GM19455 (cell line): ENCODE measurements at regions not wholly inside any gene's neighbourhood (a gene's known extent, or its start where the extent isn't known, plus 50 kb on each side); places are given as distances from the start of the nearest gene placed in this dataset.

ENCODE experiments used
- ATAC-seq: cut with Tn5 transposase; IDR thresholded peaks from one replicate; pipeline ENCODE4 v1.9.1; 2021; ENCODE audit not compliant: unreplicated experiment

DNA sequence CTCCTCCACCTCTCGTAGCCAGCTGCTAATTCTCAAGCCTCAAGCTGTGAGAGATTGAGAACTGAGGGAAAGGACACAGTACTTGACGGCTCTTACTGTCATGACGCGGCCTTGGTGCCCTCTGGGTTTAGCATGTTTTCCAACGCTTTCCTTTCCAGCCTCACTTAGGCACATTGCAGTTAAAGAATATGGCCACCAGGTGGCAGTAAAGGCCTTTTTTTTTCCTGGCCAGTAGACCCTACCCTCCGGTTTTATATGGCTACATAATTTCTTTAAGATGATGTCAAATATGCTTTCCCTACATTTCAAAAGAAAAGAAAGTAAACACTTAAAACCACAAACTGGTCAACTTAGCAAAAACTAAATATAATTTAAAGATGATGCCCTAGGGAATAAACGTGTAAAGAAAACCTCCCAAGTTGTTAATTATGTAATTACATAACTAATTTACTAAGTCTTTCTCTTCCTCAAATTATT is 56.8 kb upstream of the PRDX6 start:
- no peak for ATAC-seq

DNA sequence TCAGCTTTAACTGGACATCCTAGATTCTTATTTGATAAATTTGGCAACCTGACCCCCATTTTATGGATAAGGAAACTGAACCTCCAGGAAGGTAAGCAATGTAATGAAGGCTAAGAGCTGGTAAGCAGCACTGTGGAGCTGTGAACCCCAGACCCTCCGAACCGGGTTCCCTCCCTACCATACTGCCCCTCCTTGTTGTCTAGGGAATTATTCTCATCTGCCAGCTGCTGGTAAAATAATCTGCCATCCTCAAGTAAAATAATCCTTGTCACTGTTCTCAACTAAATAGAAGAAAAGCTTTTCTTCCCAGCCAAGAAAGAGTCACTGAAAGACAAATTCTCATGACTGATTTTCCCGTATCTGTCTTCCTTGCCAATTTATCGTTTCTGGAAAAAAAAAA is 55.8 kb upstream of the PRDX6 start:
- ATAC-seq: no peak

DNA sequence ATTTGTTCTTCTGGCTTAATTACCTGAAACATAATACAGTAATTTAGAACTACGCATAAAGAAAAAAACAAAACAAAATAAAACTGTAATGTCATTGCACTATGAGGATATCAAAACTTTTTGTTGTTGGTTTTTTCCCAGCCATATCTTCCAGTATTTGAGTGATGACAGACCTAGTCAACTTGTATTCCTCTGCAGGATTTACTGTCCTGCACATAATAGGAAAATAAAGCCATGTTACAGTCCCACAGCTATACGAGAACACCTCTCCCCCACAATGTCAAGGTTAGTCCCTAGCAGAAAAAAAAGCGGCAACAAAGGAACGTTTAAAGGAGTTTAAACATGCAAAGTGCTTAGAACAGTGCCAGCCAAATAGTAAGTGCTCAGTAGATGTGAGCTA is 55.3 kb upstream of the PRDX6 start:
- no peak for ATAC-seq

DNA sequence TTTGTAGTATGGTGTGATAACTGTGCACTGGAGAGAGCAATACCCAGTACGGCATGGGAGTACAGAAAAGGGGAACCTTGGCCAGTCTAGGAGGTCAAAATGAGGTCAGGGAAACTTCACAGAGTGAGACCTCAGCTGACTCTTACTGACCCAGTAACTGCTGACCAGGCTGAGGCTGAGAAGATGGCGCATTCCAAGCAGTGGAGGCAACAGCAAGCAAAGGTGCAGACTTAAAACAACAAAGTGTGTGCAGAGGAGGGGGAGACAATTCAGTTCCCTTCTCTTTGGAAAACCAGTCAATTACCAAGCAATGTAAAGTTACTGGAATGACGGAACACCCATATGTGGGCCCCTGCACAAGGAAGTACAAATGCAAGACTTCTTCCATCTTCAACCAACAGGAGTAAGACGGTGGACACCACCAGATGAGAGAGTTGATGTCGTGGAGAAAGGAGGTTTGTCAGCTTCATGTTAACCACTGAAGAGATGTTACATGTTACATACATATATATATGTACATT is 54.6 kb upstream of the PRDX6 start:
- no peak for ATAC-seq

DNA sequence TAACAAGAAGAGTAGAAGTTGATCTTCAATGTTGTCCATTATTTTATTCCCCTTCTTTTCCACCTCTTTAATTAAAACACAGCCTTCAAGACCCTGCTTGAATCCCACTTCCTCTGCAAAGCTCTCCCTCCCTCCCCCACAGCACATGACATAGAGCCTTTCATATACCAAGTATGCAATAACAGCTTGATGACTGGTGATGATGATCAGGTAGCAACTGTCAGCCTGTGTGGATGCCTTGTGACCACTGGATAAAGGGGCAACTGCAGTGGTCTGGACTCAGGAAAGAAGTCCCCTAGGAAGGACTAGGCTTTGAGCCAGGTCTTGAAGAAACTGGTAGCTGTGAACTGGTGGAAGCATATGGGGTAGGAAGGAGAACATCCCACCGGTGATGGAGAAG is 53.8 kb upstream of the PRDX6 start:
- ATAC-seq: no peak

DNA sequence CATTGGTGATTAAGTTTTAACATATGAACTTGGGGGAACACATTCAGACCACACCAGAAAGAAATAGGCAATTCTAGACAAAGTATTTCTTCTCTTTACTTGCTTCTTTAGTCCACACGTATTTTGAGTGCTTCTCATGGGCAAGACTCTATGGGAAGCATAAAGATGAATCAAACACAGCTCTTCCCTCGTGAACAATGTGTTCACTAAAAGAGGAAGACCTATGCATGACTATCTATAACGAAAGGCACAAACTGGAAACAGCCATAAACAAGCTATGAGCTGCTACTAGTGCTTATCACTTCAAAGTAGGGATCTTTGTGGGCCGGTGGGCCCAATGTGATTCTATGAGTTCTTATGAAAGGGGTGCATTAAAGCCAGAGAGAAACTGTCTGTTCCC is 53.0 kb upstream of the PRDX6 start:
- no peak for ATAC-seq

DNA sequence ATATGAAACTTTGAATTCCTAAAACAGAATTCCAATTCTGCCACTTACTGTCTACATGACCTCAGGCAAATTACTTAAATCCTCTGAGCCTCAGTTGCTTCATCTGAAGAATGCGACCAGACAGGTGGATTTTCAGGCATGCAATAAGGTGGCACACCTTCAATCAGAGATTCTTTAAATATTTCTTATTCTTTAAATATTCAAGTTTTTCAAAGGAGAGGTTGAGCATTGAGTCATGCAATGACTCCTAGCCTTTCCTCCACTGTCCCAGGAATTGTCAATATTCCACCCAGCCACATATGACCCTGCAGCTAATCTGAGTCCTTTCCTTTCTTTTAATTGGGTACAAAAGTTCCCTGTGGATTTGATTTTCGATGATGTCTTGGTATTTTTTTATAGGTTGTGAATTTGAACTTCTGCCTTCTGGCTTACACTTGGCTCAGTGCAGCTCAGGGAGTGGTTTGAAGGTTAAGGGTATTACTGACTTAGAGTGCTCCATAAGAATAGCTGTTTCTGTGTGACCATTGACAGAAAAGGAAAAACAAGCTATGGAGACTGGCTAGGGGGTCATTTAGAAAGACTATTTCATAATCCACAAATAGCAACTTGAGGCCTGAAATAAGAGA is 52.2 kb upstream of the PRDX6 start:
- ATAC-seq: no peak

DNA sequence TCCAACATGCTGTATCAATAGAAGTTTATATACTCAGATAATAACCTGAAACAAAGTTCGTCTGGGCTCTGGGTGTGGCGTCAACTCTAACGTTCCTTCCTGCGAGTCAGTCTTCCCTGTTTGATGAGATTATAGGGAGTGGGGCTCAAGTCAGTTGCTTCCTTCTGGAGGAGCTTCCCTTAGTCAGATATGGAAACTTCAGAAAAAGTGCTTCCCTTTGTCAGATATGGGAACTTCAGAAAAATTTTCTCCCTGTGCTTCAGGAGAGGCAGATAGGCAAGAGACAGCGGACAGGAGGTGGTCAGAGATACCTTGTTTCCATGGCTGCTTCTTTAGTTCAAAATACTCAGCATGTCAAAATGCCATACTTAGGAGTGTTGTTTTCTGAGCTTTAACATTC is 51.1 kb upstream of the PRDX6 start:
- no peak for ATAC-seq

DNA sequence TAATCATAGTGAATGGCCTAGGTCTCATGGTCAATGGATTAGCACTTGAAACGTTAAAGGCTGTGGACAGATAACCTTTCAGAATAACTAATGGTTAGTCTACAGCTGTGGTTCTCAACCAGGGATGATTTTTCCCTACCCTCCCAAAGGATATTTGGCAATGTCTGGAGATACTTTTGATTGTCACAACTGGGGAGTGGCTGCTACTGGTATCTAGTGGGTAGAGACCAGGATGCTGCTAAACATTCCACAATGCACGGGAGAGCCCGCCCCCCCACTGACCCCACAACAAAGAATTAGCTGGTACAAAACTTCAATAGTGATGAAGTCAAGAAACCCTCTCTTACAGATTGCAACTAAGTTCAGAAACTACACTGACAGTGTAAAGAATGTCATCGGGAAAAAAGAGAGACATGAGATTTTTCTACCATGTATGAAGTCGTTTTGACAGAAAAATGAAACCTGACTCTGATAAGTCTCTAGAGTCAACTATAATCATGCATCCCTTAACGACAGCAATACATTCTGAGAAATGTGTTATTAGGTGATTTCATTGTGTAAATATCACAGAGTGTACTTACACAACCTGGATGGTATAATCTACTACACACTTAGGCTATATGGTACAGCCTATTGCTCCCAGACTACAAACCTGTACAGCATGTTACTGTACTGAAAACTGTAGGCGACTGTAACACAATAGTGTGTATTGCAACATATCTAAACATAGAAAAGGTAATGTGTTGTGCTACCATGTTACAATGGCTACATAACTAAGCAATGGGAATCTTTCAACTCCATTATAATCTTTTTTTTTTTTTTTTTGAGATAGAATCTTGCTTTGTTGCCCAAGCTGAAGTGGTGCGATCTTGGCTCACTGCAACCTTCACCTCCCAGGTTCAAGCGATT is 49.7 kb upstream of the PRDX6 start:
- ATAC-seq: no peak
